Adrenal gland (tissue), 9 donors: ENCODE measurements at regions not wholly inside any gene's neighbourhood (a gene's known extent, or its start where the extent isn't known, plus 50 kb on each side); places are given as distances from the start of the nearest gene placed in this dataset.

Source experiments
- DNase-seq, 7 donors: peaks; one replicate each; pipeline ENCODE4 v3.0.0-alpha.2; 2019 to 2020
- H3K27ac ChIP-seq, 5 donors: fragments of 200-600 bp; sonication (generic) in 4 of 5; 1 replicate in 3 of 5; 2 replicates in 2 of 5; pipeline versions ENCODE4 v1.5.1 to v1.8.0; 2016 to 2020; ENCODE audit warnings: mild to moderate bottlenecking in 1 of 5
- H3K27me3 ChIP-seq: fragments of 200-600 bp; 2 replicates; pipeline ENCODE4 v1.8.0; 2021
- H3K36me3 ChIP-seq, 2 donors: fragments of 200-600 bp; replicated peaks in 1 of 2; 1 replicate in 1 of 2; 2 replicates in 1 of 2; pipeline versions ENCODE4 v1.5.1 to v1.8.0; 2018 to 2022
- H3K4me1 ChIP-seq, 2 donors: fragments of 200-600 bp; replicated peaks in 1 of 2; 1 replicate in 1 of 2; 2 replicates in 1 of 2; pipeline versions ENCODE4 v1.5.1 to v1.8.0; 2018 to 2021
- H3K4me3 ChIP-seq, 4 donors: fragments of 200-600 bp; sonication (generic) in 3 of 4; one replicate each; pipeline ENCODE4 v1.5.1; 2016 to 2018
- H3K9me3 ChIP-seq, 3 donors: fragments of 200-600 bp; sonication (generic) in 1 of 3; replicated peaks in 1 of 3; 1 replicate in 2 of 3; 2 replicates in 1 of 3; pipeline versions ENCODE4 v1.5.1 to v1.8.0; 2016 to 2021
- CTCF ChIP-seq, 6 experiments: fragments of 450-650 bp in 4 of 6; fragments of 200-600 bp in 2 of 6; sonication (generic) in 1 of 6; IDR thresholded peaks; 1 replicate in 5 of 6; 2 replicates in 1 of 6; pipeline versions ENCODE4 v1.5.1 to v1.8.0; 2016 to 2021; ENCODE audit warnings: antibody characterized with exemption in 6 of 6, mild to moderate bottlenecking in 2 of 6, moderate library complexity in 1 of 6
- POLR2A ChIP-seq, 2 donors: fragments of 450-650 bp; IDR thresholded peaks; one replicate each; pipeline ENCODE4 v1.6.1; 2017; ENCODE audit warnings: antibody characterized with exemption in 2 of 2, mild to moderate bottlenecking in 2 of 2, moderate library complexity in 1 of 2
- WGBS, 4 donors: extraction: QIAGEN DNeasy Blood & Tissue Kit in 2 of 4; methylation state at CpG; one replicate each; pipeline versions ENCODE4 v1.1.5 to v1.1.7; 2013 to 2017; 5-methylcytosine and 5-hydroxymethylcytosine counted together
- intact Hi-C, 2 donors: fragments of 100-400 bp; cut with DNase I; formaldehyde crosslinking; loops; one replicate each; pipeline versions ENCODE4 v1.14.1 to v1.15.0; 2022 to 2023
- donor health status: healthy with polysubstance abuse.
- donor health status: Bipolar disorder and iron deficiency.
- donor health status: DM: yes; HTN: yes; CAD: no.
- donor health status: DM: no; HTN: no; CAD: no.
- donor health status: DM: no; HTN: no; CAD: no.

- no peaks in the 10 kb centered on the region for H3K27me3 ChIP-seq
- TF ChIP-seq CTCF (IDR thresholded peaks at IDR 0.05) (no peak), POLR2A (IDR thresholded peaks at IDR 0.05) (no peak)
- intact Hi-C loops: no loop called here
- H3K36me3 ChIP-seq: no peaks in the 10 kb centered on the region
- WGBS, 4 donors: 43 to 83% (median 73%) methylated on average over 2 of the region's 2 CpGs
- H3K27ac ChIP-seq: no peak overlapping the region
- H3K4me3 ChIP-seq: no peak overlapping the region
- no peaks in the 10 kb centered on the region for H3K9me3 ChIP-seq
- H3K4me1 ChIP-seq: no peaks in the 10 kb centered on the region
- no peak for DNase-seq
Measured at GRCh38 chrX:141341743-141342142, 99.4 kb upstream of the SPANXC start.

GRCh38 chrX:141341341-141341740 is 99.0 kb upstream of the SPANXC start:
- no peak for TF ChIP-seq POLR2A (IDR thresholded peaks at IDR 0.05)
- TF ChIP-seq CTCF (IDR thresholded peaks at IDR 0.05): no peak
- no peak overlapping the region for H3K27ac ChIP-seq

GRCh38 chrX:141320801-141321200 is 78.5 kb upstream of the SPANXC start:
- H3K36me3 ChIP-seq: no peaks in the 10 kb centered on the region
- no peaks in the 10 kb centered on the region for H3K27me3 ChIP-seq
- DNase-seq: no peak
- intact Hi-C loops: no loop called here
- H3K27ac ChIP-seq: no peak overlapping the region
- TF ChIP-seq POLR2A (IDR thresholded peaks at IDR 0.05) (no peak), CTCF (IDR thresholded peaks at IDR 0.05) (no peak)
- WGBS, 4 donors: 48 to 68% (median 63%) methylated on average over 2 of the region's 2 CpGs
- no peaks in the 10 kb centered on the region for H3K9me3 ChIP-seq
- H3K4me3 ChIP-seq: no peak overlapping the region
- H3K4me1 ChIP-seq: no peaks in the 10 kb centered on the region

More at GRCh38 chrX:141341341-141341740, 99.0 kb upstream of the SPANXC start:
- Histone ChIP-seq H3K27me3 (no peaks in the 10 kb centered on the region), H3K4me1 (no peaks in the 10 kb centered on the region), H3K4me3 (no peak overlapping the region), H3K9me3 (no peaks in the 10 kb centered on the region), H3K36me3 (no peaks in the 10 kb centered on the region)
- intact Hi-C loops: no loop called here
- 56 to 67% (median 65%) methylated on average over 5 of the region's 5 CpGs for WGBS, 4 donors
- peak in 2 of 7 donors; percentile 2 to 50 for DNase-seq

DNA sequence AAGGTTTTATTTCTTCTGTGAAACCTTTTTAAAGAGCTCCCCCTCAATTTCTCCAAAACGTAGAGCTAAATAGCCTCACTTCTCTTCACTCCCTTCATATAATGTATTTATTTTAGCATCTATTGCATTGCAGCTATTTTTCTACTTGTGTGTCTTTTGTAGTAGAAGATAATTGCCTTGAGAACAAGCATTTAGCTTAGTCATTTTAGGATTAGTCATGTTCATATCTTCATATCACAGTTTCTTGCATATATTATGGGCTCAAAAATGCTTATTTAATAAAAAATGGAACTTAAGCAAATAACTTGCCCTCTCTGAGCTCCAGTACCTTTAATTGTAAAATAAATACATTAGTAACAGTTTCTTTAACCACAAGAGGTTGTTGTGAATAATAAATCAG is 72.1 kb upstream of the SPANXC start:
- TF ChIP-seq POLR2A (IDR thresholded peaks at IDR 0.05): no peak
- no peak for TF ChIP-seq CTCF (IDR thresholded peaks at IDR 0.05)
- DNase-seq: no peak
- no peaks in the 10 kb centered on the region for H3K27me3 ChIP-seq
- intact Hi-C loops: no loop called here
- H3K4me1 ChIP-seq: no peaks in the 10 kb centered on the region
- no peaks in the 10 kb centered on the region for H3K9me3 ChIP-seq
- H3K36me3 ChIP-seq: no peaks in the 10 kb centered on the region
- WGBS, 4 donors: 39 to 65% (median 44%) methylated on average over 1 of the region's 1 CpG
- H3K4me3 ChIP-seq: no peak overlapping the region
- H3K27ac ChIP-seq: no peak overlapping the region
